SU-DHL-6 (cell line): ENCODE measurements at regions not wholly inside any gene's neighbourhood (a gene's known extent, or its start where the extent isn't known, plus 50 kb on each side); places are given as distances from the start of the nearest gene placed in this dataset.

Experiments
- EZH2phosphoT487 ChIP-seq: fragments of 200-600 bp; sonication (generic), shearing (Covaris generic); conservative IDR thresholded peaks from 2 replicates; pipeline ENCODE4 v1.6.1; 2018; ENCODE audit warnings: mild to moderate bottlenecking, antibody characterized with exemption, low read length, moderate library complexity, mixed read lengths
- TF ChIP-seq, protein P1 (sequence below): fragments of 200-600 bp; sonication (generic); IDR thresholded peaks from one replicate; pipeline ENCODE4 v1.5.1; 2017; ENCODE audit warnings: antibody characterized with exemption, mild to moderate bottlenecking, low read length, moderate library complexity; ENCODE audit not compliant: insufficient read depth, poor library complexity, severe bottlenecking

DNA sequence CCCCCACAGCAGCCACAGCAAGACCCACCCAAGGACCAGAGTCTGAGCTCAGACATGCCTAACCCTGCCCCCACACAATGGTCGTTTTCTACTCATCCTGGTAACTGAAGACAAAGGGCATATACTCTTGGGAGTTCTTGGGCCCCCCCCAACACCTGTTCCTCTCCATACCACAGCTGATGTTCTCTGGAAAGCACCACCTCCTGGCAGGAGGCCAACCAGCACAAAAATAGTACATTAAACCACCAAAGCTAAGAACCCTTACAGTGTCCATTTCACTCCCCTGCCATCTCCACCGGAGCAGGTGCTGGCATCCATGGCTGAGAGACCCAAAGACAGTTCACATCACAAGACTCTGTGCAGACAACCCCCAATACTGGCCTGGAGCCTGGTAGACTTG, 80.6 kb upstream of the DAAM1 start:
- TF ChIP-seq, protein P1, sequence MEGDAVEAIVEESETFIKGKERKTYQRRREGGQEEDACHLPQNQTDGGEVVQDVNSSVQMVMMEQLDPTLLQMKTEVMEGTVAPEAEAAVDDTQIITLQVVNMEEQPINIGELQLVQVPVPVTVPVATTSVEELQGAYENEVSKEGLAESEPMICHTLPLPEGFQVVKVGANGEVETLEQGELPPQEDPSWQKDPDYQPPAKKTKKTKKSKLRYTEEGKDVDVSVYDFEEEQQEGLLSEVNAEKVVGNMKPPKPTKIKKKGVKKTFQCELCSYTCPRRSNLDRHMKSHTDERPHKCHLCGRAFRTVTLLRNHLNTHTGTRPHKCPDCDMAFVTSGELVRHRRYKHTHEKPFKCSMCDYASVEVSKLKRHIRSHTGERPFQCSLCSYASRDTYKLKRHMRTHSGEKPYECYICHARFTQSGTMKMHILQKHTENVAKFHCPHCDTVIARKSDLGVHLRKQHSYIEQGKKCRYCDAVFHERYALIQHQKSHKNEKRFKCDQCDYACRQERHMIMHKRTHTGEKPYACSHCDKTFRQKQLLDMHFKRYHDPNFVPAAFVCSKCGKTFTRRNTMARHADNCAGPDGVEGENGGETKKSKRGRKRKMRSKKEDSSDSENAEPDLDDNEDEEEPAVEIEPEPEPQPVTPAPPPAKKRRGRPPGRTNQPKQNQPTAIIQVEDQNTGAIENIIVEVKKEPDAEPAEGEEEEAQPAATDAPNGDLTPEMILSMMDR, result no peak
- no peak for TF ChIP-seq EZH2phosphoT487
